HepG2 (cell line): ENCODE measurements at regions not wholly inside any gene's neighbourhood (a gene's known extent, or its start where the extent isn't known, plus 50 kb on each side); places are given as distances from the start of the nearest gene placed in this dataset.

Source experiments
- ATAC-seq: fragments of 200-7000 bp; cut with Tn5 transposase; 3 replicates; pipeline ENCODE4 v1.9.1; 2020; ENCODE audit warnings: mild to moderate bottlenecking, moderate library complexity
- BruUV-seq: library from RNA; stranded (reverse); fragments of 400-500 nt; replicated peaks from 2 replicates; lab custom pipeline; 2021; lab: Mats Ljungman, UMichigan
- CTCF ChIA-PET: fragments of 300-600 bp; formaldehyde crosslinking; extraction: SDS; loops from one replicate; lab custom pipeline; 2021; ENCODE audit warnings: low total read pairs, inconsistent platforms, low intra/inter-chr PET ratio; lab: Yijun Ruan, JAX
- POLR2A ChIA-PET: fragments of 350-600 bp; sonication (Branson Sonifier 250); formaldehyde crosslinking; loops from one replicate; lab custom pipeline; 2020; ENCODE audit warnings: antibody characterized with exemption, inconsistent platforms; lab: Yijun Ruan, JAX
- DNase-seq: peaks from one replicate; pipeline ENCODE4 v3.0.0-alpha.2; 2015; ENCODE audit warnings: low spot score
- FAIRE-seq: peaks from 3 replicates; lab custom pipeline; 2011; peaks lifted over from hg19 to GRCh38; lab: Jason Lieb, UNC
- H2AFZ ChIP-seq: one replicate; pipeline ENCODE4 v1.6.1; 2011; ENCODE audit warnings: low read length, inconsistent platforms
- H3K27ac ChIP-seq: fragments of 300-600 bp; 3 replicates; pipeline ENCODE4 v1.8.0; 2011; ENCODE audit warnings: mixed run types, mild to moderate bottlenecking, mixed read lengths, low read length, inconsistent platforms; ENCODE audit not compliant: insufficient read depth; ENCODE audit errors: extremely low read length
- H3K27me3 ChIP-seq, 2 experiments: fragments of 200-600 bp in 1 of 2; 2 replicates in 1 of 2; 3 replicates in 1 of 2; pipeline versions ENCODE4 v1.6.0 to v1.8.0; 2011; ENCODE audit warnings: low read length in 2 of 2, mild to moderate bottlenecking in 2 of 2, moderate library complexity in 2 of 2, inconsistent platforms in 1 of 2; ENCODE audit not compliant: insufficient read depth in 2 of 2, control insufficient read depth in 1 of 2
- H3K36me3 ChIP-seq, 2 experiments: fragments of 200-600 bp in 1 of 2; replicated peaks in 1 of 2; 2 replicates in 1 of 2; 3 replicates in 1 of 2; pipeline versions ENCODE4 v1.5.1 to v1.8.0; 2011; ENCODE audit warnings: low read length in 2 of 2, inconsistent platforms in 1 of 2; ENCODE audit not compliant: insufficient read depth in 2 of 2, control insufficient read depth in 1 of 2
- H3K4me1 ChIP-seq: 2 replicates; pipeline ENCODE4 v1.5.1; 2012; ENCODE audit warnings: low read length, inconsistent platforms; ENCODE audit not compliant: insufficient read depth
- H3K4me2 ChIP-seq: 2 replicates; pipeline ENCODE4 v1.6.0; 2011; ENCODE audit warnings: low read depth, low read length, inconsistent platforms
- H3K4me3 ChIP-seq, 3 experiments: fragments of 200-600 bp in 1 of 3; sonication (generic), shearing (Covaris generic) in 1 of 3; replicated peaks in 1 of 3; 2 replicates each; pipeline ENCODE4 v1.5.1; 2011 to 2016; ENCODE audit warnings: low read length in 3 of 3, inconsistent platforms in 2 of 3, low read depth in 2 of 3, mild to moderate bottlenecking in 2 of 3, control low read depth in 1 of 3, mixed read lengths in 1 of 3; ENCODE audit not compliant: insufficient read depth in 1 of 3
- H3K79me2 ChIP-seq: one replicate; pipeline ENCODE4 v1.6.1; 2011; ENCODE audit warnings: low read length, inconsistent platforms; ENCODE audit not compliant: insufficient read depth
- H3K9ac ChIP-seq: 2 replicates; pipeline ENCODE4 v1.6.0; 2011; ENCODE audit warnings: mild to moderate bottlenecking, low read depth, low read length, inconsistent platforms; ENCODE audit not compliant: insufficient read depth
- H3K9me3 ChIP-seq: 2 replicates; pipeline ENCODE4 v1.5.1; 2012; ENCODE audit warnings: mild to moderate bottlenecking, low read length
- H4K20me1 ChIP-seq: 2 replicates; pipeline ENCODE4 v1.6.0; 2011; ENCODE audit warnings: inconsistent platforms, mild to moderate bottlenecking, low read length, moderate library complexity; ENCODE audit not compliant: insufficient read depth
- CENPX ChIP-seq: sonication (generic); formaldehyde crosslinking; IDR thresholded peaks from 2 replicates; pipeline ENCODE4 v1.9.0; 2021; ENCODE audit warnings: mild to moderate bottlenecking, missing genetic modification reagents, moderate library complexity
- DR1 ChIP-seq: sonication (generic); formaldehyde crosslinking; IDR thresholded peaks from 2 replicates; pipeline ENCODE4 v1.8.0; 2021; ENCODE audit warnings: mild to moderate bottlenecking, missing genetic modification reagents, inconsistent platforms
- IKZF4 ChIP-seq: sonication (generic); formaldehyde crosslinking; IDR thresholded peaks from 2 replicates; pipeline ENCODE4 v1.5.1; 2020; ENCODE audit warnings: borderline replicate concordance, mild to moderate bottlenecking, low read depth, missing genetic modification reagents; ENCODE audit errors: not compliant biosample characterization
- MAF1 ChIP-seq: sonication (generic); formaldehyde crosslinking; IDR thresholded peaks from 2 replicates; pipeline ENCODE4 v1.5.0; 2020; ENCODE audit warnings: missing genetic modification reagents, borderline replicate concordance
- PHF21A ChIP-seq: sonication (generic); formaldehyde crosslinking; IDR thresholded peaks from 2 replicates; pipeline ENCODE4 v1.5.0; 2020; ENCODE audit warnings: mild to moderate bottlenecking, missing genetic modification reagents
- ZBTB3 ChIP-seq: sonication (generic); formaldehyde crosslinking; IDR thresholded peaks from 2 replicates; pipeline ENCODE4 v1.4.0; 2020; ENCODE audit warnings: low read depth, mild to moderate bottlenecking, moderate library complexity, missing genetic modification reagents, borderline replicate concordance
- WGBS: methylation state at CpG from one replicate; pipeline ENCODE4 v1.1.6; 2017; ENCODE audit warnings: low lambda C conversion rate; 5-methylcytosine and 5-hydroxymethylcytosine counted together
- in situ Hi-C: cut with HindIII; loops from 2 replicates; pipeline ENCODE4 v1.10.0; 2017; ENCODE audit warnings: low pct_unique_long_range_greater_than_20kb; ENCODE audit not compliant: extremely low pct_ligation_motif_present
- intact Hi-C: fragments of 100-400 bp; cut with micrococcal nuclease; formaldehyde crosslinking; loops from one replicate; pipeline ENCODE4 v1.10.0; 2022; ENCODE audit not compliant: unreplicated experiment
- TF ChIP-seq, protein P1 (sequence below): sonication (generic); formaldehyde crosslinking; IDR thresholded peaks from 2 replicates; pipeline ENCODE4 v1.4.0; 2020; ENCODE audit warnings: missing genetic modification reagents, borderline replicate concordance

DNA sequence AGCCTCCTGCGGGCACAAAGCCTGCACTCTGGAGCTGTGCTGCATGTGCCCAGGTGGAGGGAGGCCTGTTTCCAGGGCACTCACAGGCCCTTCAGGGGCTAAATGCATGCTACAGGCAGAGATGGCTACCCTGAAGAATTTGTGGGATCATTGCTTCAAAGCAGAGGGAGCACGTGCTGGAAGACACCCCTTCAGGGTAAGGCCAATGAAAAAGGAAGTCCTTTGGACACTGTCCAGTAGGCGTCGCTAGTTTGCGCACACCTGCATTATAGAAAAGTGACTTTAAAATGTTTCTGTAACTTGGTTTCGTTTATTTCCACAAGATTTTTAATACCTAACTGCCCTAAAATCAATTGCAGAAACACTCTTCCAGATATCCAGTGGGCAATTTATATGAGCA, 325.3 kb downstream of the ZNF516 start (continued):
- no peak for TF ChIP-seq MAF1

DNA sequence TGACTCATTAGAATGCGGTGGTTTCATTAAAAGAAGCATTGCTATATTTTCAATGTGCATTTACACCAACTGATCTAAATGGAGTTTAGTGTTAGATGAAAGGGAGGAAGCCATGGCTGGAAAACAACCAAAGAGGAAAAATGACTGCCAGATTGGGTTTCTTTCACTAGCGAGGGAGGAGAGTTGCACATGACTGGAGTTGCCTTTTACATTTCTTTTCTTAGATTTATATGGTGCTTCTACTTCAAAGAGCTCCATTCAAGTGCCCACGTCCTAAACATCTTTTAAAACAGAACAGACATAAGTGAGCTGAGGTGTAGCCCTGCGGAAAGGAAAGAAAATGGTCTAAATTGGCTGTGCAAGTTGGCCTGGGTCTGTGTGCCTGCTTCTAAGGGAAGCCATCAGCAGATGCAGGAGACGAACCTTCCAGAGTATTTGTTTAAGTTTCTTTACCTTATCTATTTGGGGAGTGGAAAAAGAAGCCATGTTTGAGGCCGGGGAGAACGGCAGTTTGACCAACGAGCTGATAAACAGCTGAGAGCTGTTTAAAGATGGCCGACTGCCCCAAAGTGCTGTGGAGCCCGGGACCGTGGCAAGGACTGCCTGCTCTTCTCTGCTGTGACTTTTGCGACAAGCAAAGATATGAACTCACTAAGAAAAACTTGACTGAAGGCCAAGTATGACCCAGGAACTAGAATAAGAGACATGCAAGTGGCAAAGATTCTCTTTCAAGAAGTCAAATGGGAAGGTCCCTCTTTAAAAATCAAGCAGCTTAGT, 327.0 kb downstream of the ZNF516 start:
- H3K79me2 ChIP-seq = no peaks in the 10 kb centered on the region
- H3K9me3 ChIP-seq = no peaks in the 10 kb centered on the region
- no peak overlapping the region for H3K4me3 ChIP-seq
- no peak overlapping the region for H2AFZ ChIP-seq
- H3K27me3 ChIP-seq = peaks cover 1 to 51% of the 10 kb centered on the region in 2 experiments; a peak in 2 of 5 replicates
- no peaks in the 10 kb centered on the region for H3K36me3 ChIP-seq
- DNase-seq = no peak
- ATAC-seq = no peak
- BruUV-seq = no TSS peak
- H3K4me2 ChIP-seq = no peak overlapping the region
- no peak for FAIRE-seq
- intact Hi-C loops (no loop called here), in situ Hi-C loops (loop anchor here (10.0 kb wide), 1 partner anchor 177 kb away; no protein-coding TSS in a partner anchor)
- WGBS = 3% methylated on average over 12 of the region's 12 CpGs
- no peaks in the 10 kb centered on the region for H3K4me1 ChIP-seq
- H3K27ac ChIP-seq = no peak overlapping the region
- no peaks in the 10 kb centered on the region for H4K20me1 ChIP-seq
- no peak overlapping the region for H3K9ac ChIP-seq
- ChIA-PET POLR2A (no interaction called here), CTCF (no interaction called here)
- no peak for TF ChIP-seq ZBTB3 (CRISPR knock-in tag)
- TF ChIP-seq CENPX = no peak
- no peak for TF ChIP-seq DR1 (CRISPR knock-in tag)
- TF ChIP-seq, protein P1, sequence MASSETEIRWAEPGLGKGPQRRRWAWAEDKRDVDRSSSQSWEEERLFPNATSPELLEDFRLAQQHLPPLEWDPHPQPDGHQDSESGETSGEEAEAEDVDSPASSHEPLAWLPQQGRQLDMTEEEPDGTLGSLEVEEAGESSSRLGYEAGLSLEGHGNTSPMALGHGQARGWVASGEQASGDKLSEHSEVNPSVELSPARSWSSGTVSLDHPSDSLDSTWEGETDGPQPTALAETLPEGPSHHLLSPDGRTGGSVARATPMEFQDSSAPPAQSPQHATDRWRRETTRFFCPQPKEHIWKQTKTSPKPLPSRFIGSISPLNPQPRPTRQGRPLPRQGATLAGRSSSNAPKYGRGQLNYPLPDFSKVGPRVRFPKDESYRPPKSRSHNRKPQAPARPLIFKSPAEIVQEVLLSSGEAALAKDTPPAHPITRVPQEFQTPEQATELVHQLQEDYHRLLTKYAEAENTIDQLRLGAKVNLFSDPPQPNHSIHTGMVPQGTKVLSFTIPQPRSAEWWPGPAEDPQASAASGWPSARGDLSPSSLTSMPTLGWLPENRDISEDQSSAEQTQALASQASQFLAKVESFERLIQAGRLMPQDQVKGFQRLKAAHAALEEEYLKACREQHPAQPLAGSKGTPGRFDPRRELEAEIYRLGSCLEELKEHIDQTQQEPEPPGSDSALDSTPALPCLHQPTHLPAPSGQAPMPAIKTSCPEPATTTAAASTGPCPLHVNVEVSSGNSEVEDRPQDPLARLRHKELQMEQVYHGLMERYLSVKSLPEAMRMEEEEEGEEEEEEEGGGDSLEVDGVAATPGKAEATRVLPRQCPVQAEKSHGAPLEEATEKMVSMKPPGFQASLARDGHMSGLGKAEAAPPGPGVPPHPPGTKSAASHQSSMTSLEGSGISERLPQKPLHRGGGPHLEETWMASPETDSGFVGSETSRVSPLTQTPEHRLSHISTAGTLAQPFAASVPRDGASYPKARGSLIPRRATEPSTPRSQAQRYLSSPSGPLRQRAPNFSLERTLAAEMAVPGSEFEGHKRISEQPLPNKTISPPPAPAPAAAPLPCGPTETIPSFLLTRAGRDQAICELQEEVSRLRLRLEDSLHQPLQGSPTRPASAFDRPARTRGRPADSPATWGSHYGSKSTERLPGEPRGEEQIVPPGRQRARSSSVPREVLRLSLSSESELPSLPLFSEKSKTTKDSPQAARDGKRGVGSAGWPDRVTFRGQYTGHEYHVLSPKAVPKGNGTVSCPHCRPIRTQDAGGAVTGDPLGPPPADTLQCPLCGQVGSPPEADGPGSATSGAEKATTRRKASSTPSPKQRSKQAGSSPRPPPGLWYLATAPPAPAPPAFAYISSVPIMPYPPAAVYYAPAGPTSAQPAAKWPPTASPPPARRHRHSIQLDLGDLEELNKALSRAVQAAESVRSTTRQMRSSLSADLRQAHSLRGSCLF (CRISPR knock-in tag) = no peak
- TF ChIP-seq PHF21A (CRISPR knock-in tag) = no peak
- TF ChIP-seq IKZF4 = no peak
